MV-4-11 (cell line): ENCODE measurements at regions not wholly inside any gene's neighbourhood (a gene's known extent, or its start where the extent isn't known, plus 50 kb on each side); places are given as distances from the start of the nearest gene placed in this dataset.

Experiments used
- DNase-seq: peaks from one replicate; lab custom pipeline; 2025; lab: John Stamatoyannopoulos, UW

DNA sequence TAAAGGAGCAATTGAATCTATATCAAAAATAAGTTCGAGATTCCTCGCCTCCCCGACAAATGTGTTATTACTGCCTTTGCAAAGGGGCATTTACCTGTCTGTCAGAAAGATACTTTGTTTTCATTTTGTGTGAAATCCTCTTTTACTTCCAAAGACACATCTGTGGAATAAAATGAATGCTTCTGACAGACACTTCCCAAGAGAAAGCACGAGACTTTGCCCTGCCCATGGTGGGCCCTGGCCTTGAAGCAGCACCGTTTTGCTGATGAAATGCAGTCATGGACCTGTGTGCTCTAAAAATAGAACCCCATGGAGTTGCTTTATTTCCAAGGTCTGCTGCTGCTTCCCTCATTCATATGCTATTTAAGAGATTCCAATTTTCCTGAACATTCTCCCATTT lies 85.9 kb upstream of the USP47 start:
- DNase-seq, result no peak

DNA sequence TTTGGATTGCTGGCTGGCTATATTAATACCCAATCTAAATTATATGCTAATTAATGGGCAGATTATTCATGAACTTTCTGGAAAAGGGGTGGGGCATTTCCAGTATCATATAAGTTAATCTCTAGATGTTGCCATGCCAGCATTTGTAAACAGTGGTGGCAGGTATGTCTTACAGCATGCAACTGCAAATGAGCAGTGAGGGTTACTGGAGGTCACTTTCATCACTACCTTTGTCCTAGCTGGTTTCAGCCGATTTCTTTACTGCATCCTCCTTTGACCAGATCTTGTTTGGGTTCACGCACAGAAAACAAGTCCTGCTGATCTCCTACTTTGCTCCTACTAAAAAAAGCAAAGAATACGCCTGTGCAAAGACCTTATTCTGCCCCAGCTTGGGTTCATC lies 89.1 kb upstream of the USP47 start:
- DNase-seq, result no peak

DNA sequence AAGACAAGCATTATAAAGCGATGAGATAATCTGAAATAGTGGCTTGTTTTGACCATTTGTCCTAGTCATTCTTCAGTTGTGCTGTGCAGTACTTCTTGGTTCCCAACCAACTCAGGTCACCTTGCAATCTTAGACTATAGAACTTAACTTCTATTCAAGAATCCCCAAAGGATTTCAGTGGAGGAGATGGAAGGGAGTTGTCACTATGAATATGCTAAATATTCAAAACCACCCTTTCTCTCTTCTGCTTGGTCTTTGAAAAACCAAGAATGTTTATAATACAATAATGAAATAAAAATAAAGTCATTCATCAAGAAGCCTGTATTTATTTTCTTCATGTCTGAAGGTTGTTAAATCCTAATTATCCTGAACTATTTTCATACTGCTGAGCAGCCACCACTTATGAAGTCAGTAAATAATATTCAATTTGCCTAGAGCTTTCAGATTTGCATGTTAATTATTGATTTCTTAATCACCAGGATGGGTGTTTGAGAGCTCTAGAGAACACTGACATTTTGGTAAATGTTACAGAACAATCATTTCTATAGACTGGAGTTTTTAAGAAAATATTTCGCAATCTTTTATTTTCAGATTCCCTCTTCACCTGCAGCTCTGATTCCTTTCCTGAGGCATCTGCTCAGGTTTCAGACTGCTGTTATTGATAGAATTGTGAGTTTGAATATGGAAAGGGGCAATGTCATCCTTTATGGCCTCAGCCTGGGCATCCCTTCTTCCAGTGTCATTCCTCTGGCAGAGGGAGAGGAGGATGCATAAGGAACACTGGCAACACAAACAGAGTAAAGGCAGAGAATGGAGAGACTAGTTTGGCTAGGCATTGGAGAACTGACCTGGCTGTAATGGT lies 91.5 kb upstream of the USP47 start:
- DNase-seq, result no peak

DNA sequence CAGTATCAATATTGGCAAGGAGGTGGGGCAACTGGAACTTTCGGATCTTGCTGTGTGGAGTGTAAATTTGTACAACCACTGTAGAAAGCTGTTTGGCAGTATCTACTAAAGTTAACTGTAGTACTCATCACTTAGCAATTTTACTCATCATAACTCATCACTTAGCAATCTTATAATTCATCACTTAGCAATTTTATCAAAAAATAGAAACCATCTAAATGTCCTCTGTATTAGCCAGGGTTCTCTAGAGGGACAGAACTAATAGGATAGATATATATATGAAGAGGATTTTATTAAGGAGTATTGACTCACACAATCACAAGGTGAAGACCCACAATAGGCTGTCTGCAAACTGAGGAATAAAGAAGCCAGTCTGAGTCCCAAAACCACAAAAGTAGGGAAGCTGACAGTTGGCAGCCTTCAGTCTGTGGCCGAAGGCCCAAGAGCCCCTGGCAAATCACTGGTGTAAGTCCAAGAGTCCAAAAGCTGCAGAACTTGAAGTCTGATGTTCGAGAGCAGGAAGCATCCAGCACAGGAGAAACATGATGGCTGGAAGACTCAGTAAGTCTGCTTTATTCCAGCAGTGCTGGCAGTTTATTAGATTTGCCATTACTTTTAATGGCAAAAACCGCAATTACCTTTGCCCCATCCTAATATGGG lies 92.9 kb upstream of the USP47 start:
- no peak for DNase-seq

DNA sequence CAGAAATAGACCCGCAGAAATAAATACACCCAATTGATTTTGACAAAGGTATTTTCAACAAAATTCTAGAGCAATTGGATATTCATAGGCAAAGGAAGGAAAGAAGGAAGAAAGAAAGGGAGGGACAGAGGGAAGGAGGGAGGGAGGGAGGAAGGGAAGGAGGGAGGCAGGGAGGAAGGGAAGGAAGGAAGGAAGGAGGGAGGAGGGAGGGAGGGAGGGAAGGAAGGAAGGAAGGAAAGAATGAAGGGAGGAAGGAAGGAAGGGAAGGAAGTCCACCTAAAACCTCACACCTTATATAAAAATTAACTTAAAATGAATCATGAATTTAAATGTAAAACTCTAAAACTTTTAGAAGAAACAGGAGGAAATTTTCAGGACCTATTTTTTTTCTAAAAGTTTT lies 94.2 kb upstream of the USP47 start:
- DNase-seq, result no peak

DNA sequence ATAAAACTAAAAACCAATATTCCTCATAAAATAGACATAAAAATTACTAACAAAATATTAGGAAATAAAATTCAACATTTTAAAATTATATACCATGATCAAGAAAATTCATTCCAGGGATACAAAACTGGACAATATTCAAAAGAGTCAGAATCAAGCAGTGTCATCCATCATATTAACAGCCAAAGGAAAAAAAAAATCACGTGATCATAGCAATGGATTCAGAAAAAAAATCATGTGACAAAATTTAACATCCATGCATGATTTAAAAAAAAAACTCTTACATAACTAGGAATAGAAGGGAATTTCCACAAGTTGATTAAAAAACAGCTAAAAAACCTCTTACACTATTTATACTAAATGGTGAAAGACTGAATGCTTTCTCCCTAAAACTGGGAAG lies 95.3 kb upstream of the USP47 start:
- no peak for DNase-seq

GRCh38 chr11:11743216-11743615 lies 98.6 kb upstream of the USP47 start:
- DNase-seq, result no peak

- no peak for DNase-seq
These were observed 99.3 kb upstream of the USP47 start for GRCh38 chr11:11742486-11742885.

DNA sequence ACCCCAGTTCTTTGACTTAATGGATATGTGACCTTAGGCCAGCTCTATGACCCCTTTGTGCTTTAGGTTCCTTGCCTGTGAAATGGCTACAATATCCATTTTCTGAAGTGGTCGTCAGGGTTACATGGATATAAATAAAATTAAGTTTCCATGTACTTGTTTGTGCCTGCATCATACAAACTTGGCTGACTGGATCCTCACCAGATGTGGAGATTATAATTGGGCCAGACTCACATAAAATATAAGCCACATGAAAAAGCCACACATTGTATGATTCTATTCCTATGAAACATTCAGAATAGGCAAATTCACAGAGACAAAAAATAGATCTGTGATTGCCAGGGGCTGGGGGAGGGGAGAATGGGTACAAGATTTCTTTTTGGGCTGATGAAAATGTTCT lies 100.9 kb upstream of the USP47 start:
- DNase-seq, result no peak

- no peak for DNase-seq
These were observed 101.6 kb upstream of the USP47 start for GRCh38 chr11:11740073-11740702.

DNA sequence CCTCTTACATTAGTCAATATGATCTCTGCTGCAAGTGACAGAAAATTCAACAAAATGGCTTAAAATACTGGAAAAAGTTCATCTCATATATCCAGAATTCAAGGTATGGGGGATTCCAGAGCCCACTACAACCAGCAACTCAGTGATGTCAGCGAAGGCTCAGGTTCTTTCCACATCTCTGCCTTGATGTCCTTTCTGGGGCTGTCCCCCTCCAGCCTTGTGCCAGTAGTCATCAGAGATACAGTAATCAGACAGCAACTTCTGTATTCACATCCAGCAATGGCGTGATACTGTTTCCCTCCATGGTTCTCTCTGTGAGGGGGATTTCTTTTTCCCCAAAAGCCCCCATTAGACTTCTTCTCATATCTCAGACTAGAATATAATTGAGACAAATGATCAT lies 103.4 kb upstream of the USP47 start:
- no peak for DNase-seq

GRCh38 chr11:11735586-11735985 lies 106.2 kb upstream of the USP47 start:
- no peak for DNase-seq

- DNase-seq, result no peak
These were observed 108.5 kb upstream of the USP47 start for GRCh38 chr11:11733246-11733747.

DNA sequence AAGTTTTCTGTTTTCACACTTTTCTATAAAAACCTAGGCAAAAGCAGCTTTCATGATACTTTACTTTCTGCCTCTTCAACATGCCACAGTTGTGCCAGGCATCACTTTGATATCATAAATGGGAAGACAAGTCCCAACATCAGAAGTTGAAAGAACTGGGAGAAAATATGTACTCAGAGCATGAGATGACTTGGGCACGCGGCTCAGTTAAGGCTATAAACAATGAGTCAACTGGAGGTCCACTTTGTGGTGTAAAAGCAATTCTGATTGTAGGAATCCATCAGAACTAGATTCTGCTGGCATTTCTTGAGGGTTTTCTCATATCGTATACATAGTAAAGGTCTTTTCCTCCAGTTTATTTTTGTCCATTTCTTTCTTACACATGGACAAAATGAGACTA lies 109.7 kb upstream of the USP47 start:
- no peak for DNase-seq

GRCh38 chr11:11731311-11732083 lies 109.7 kb upstream of the GALNT18 start:
- DNase-seq, result no peak

DNA sequence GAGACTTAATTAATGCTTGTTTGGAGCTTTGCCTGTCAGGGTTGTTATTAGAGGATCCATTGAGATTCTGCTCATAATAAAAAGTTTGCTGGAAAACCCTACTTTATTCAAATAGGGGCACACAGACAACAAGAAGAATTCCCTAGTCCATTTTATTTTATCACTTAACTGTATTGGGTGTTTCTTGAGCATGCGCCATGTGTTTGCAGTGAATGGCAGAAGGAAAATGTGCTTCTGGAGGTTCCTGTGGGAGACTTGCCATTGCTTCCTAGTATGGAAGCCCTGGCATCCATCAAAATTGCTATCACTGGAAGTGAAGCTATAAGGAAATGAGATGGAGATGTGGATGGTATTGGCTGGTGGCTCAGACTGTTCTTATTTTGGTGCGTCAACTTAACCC lies 106.6 kb upstream of the GALNT18 start:
- DNase-seq, result no peak

DNA sequence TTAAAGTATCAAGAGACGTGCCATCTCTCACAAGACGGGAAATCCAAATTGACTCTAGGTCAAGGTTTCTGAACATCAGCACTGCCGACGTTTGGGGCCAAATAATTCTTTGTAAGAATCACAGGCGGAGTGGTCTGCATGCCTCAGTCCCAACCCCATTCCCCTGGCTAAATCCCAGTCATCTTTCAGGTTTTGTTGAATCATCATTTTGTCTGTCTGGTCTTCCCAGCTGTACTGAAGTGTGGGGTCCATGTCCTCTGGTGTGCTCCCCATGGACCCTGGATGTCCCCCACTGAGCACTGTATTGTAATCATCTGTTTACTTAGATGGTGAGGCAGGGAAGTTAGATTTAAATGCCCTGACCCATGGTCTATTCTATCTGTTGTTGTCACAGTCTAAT lies 103.6 kb upstream of the GALNT18 start:
- DNase-seq, result no peak

GRCh38 chr11:11724994-11725393 lies 103.2 kb upstream of the GALNT18 start:
- no peak for DNase-seq

DNA sequence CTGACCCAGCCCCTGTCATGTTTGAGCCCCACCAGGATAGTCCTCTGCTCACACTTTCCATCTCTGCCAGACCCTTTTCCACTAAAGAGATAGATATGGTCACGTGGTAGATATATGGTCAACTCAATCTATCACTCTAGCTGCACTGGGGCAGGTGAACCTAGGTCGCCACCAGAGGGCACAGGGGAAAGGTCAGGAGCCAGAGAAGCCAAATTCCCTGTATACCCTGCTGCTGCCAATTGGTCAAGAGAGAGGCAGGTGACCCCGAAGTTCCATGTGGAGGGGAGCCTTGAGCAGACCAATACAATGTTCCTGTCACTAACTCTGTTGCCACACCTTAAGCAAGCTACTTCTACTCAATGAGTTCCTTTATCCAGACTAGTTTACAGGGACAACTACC lies 101.1 kb upstream of the GALNT18 start:
- no peak for DNase-seq

GRCh38 chr11:11722246-11722645 lies 100.4 kb upstream of the GALNT18 start:
- no peak for DNase-seq

- DNase-seq, result no peak
These were observed 96.7 kb upstream of the GALNT18 start for GRCh38 chr11:11718511-11718910.

- DNase-seq, result no peak
These were observed 95.4 kb upstream of the GALNT18 start for GRCh38 chr11:11717064-11717725.
